H1 (cell line): ENCODE measurements at regions not wholly inside any gene's neighbourhood (a gene's known extent, or its start where the extent isn't known, plus 50 kb on each side); places are given as distances from the start of the nearest gene placed in this dataset.

ENCODE experiments used
- CTCF ChIA-PET: fragments of 300-600 bp; sonication (Branson Sonifier 250); formaldehyde crosslinking; loops from one replicate; lab custom pipeline; 2021; ENCODE audit not compliant: partially characterized antibody; lab: Charles Lee
- POLR2A ChIA-PET: fragments of 300-600 bp; sonication (Branson Sonifier 250); formaldehyde crosslinking; loops from one replicate; lab custom pipeline; 2021; ENCODE audit warnings: inconsistent platforms; ENCODE audit not compliant: partially characterized antibody; lab: Charles Lee
- DNase-seq, 2 experiments: peaks; one replicate each; pipeline versions ENCODE4 v3.0.0 to v3.0.0-alpha.2; 2010 to 2022; ENCODE audit warnings: low spot score in 2 of 2, low read depth in 1 of 2, mixed read lengths in 1 of 2
- FAIRE-seq: peaks from 2 replicates; lab custom pipeline; 2011; peaks lifted over from hg19 to GRCh38; lab: Jason Lieb, UNC
- H2AFZ ChIP-seq: 2 replicates; pipeline ENCODE4 v1.8.1; 2012; ENCODE audit warnings: low read length, inconsistent platforms
- H2AK5ac ChIP-seq: 2 replicates; pipeline ENCODE4 v1.6.1; 2013; ENCODE audit warnings: low read depth, low read length
- H2BK120ac ChIP-seq: replicated peaks from 2 replicates; pipeline ENCODE3; 2013; ENCODE audit warnings: low read depth, low read length, inconsistent platforms
- H2BK12ac ChIP-seq: 2 replicates; pipeline ENCODE4 v1.6.1; 2013; ENCODE audit warnings: low read depth, low read length
- H2BK15ac ChIP-seq: 2 replicates; pipeline ENCODE4 v1.6.1; 2013; ENCODE audit warnings: low read length
- H2BK20ac ChIP-seq: 2 replicates; pipeline ENCODE4 v1.6.1; 2013; ENCODE audit warnings: low read length
- H2BK5ac ChIP-seq: 2 replicates; pipeline ENCODE4 v1.6.1; 2013; ENCODE audit warnings: low read depth, low read length
- H3K14ac ChIP-seq: 2 replicates; pipeline ENCODE4 v1.6.1; 2013; ENCODE audit warnings: inconsistent platforms; ENCODE audit not compliant: insufficient read length
- H3K18ac ChIP-seq: 2 replicates; pipeline ENCODE4 v1.6.1; 2013; ENCODE audit warnings: low read length; ENCODE audit errors: extremely low read depth
- H3K23ac ChIP-seq: 2 replicates; pipeline ENCODE4 v1.6.1; 2013; ENCODE audit warnings: inconsistent platforms; ENCODE audit not compliant: insufficient read length
- H3K23me2 ChIP-seq: 2 replicates; pipeline ENCODE4 v1.6.1; 2013; ENCODE audit warnings: low read depth, low read length
- H3K27ac ChIP-seq: 2 replicates; pipeline ENCODE4 v1.6.1; 2011; ENCODE audit warnings: low read depth, low read length, inconsistent platforms
- H3K27me3 ChIP-seq, 4 experiments: replicated peaks in 1 of 4; 1 replicate in 1 of 4; 2 replicates in 3 of 4; pipeline versions ENCODE4 v1.6.1 to v1.8.1; 2011 to 2013; ENCODE audit warnings: low read length in 3 of 4, mild to moderate bottlenecking in 3 of 4, inconsistent platforms in 2 of 4, mixed read lengths in 2 of 4, moderate library complexity in 1 of 4; ENCODE audit not compliant: control insufficient read depth in 3 of 4, insufficient read depth in 3 of 4; ENCODE audit errors: extremely low read depth in 1 of 4
- H3K36me3 ChIP-seq, 4 experiments: 2 replicates each; pipeline versions ENCODE4 v1.6.1 to v1.8.1; 2011 to 2013; ENCODE audit warnings: mild to moderate bottlenecking in 4 of 4, low read length in 3 of 4, moderate library complexity in 2 of 4, control low read depth in 1 of 4, inconsistent platforms in 1 of 4; ENCODE audit not compliant: insufficient read depth in 4 of 4, control insufficient read depth in 2 of 4
- H3K4ac ChIP-seq: replicated peaks from 2 replicates; pipeline ENCODE3; 2013; ENCODE audit warnings: low read length, low read depth, mixed read lengths, inconsistent platforms; ENCODE audit not compliant: insufficient read length
- H3K4me1 ChIP-seq, 4 experiments: replicated peaks in 1 of 4; 1 replicate in 1 of 4; 2 replicates in 3 of 4; pipeline versions ENCODE4 v1.6.1 to v1.8.1; 2011 to 2013; ENCODE audit warnings: low read length in 3 of 4, inconsistent platforms in 2 of 4, mixed read lengths in 1 of 4; ENCODE audit not compliant: insufficient read depth in 4 of 4, control insufficient read depth in 3 of 4
- H3K4me2 ChIP-seq, 2 experiments: 2 replicates each; pipeline versions ENCODE4 v1.6.1 to v1.8.1; 2011 to 2013; ENCODE audit warnings: low read depth in 2 of 2, low read length in 2 of 2, control low read depth in 1 of 2, inconsistent platforms in 1 of 2, mild to moderate bottlenecking in 1 of 2; ENCODE audit not compliant: insufficient read depth in 1 of 2
- H3K4me3 ChIP-seq, 4 experiments: fragments of 200-600, 300-600 bp in 1 of 4; sonication (generic), shearing (Covaris generic), sonication (Bioruptor Twin) in 1 of 4; 2 replicates each; pipeline versions ENCODE4 v1.5.1 to v1.8.1; 2011 to 2016; ENCODE audit warnings: low read length in 4 of 4, low read depth in 3 of 4, control low read depth in 2 of 4, inconsistent platforms in 2 of 4, mild to moderate bottlenecking in 2 of 4, mixed read lengths in 1 of 4, moderate library complexity in 1 of 4; ENCODE audit not compliant: insufficient read depth in 2 of 4; ENCODE audit errors: extremely low read depth in 1 of 4
- H3K56ac ChIP-seq: replicated peaks from 2 replicates; pipeline ENCODE3; 2013; ENCODE audit warnings: low read depth, mild to moderate bottlenecking, mixed read lengths, low read length, inconsistent platforms; ENCODE audit not compliant: insufficient read length
- H3K79me1 ChIP-seq: 2 replicates; pipeline ENCODE4 v1.6.1; 2013; ENCODE audit warnings: low read depth, low read length, control low read depth
- H3K79me2 ChIP-seq, 2 experiments: 2 replicates each; pipeline versions ENCODE4 v1.6.1 to v1.8.1; 2012 to 2013; ENCODE audit warnings: low read length in 2 of 2, mild to moderate bottlenecking in 2 of 2, inconsistent platforms in 1 of 2; ENCODE audit not compliant: insufficient read depth in 2 of 2, control insufficient read depth in 1 of 2
- H3K9ac ChIP-seq, 4 experiments: replicated peaks in 1 of 4; 1 replicate in 1 of 4; 2 replicates in 3 of 4; pipeline versions ENCODE4 v1.6.1 to v1.8.1; 2011 to 2013; ENCODE audit warnings: low read depth in 3 of 4, low read length in 3 of 4, control low read depth in 2 of 4, mild to moderate bottlenecking in 2 of 4, moderate library complexity in 2 of 4, inconsistent platforms in 1 of 4; ENCODE audit errors: extremely low read depth in 1 of 4
- H3K9me3 ChIP-seq, 2 experiments: 2 replicates each; pipeline versions ENCODE4 v1.6.1 to v1.8.1; 2012 to 2013; ENCODE audit warnings: mild to moderate bottlenecking in 2 of 2, moderate library complexity in 2 of 2, control low read depth in 1 of 2, inconsistent platforms in 1 of 2, low read depth in 1 of 2, low read length in 1 of 2, mixed read lengths in 1 of 2; ENCODE audit not compliant: insufficient read depth in 2 of 2
- H4K20me1 ChIP-seq, 2 experiments: replicated peaks in 1 of 2; 2 replicates each; pipeline versions ENCODE3 to v1.8.1; 2011 to 2013; ENCODE audit warnings: inconsistent platforms in 2 of 2, low read length in 2 of 2, mild to moderate bottlenecking in 1 of 2; ENCODE audit not compliant: insufficient read depth in 2 of 2, control insufficient read depth in 1 of 2
- H4K5ac ChIP-seq: 2 replicates; pipeline ENCODE4 v1.6.1; 2013; ENCODE audit warnings: low read length, low read depth, mixed read lengths, inconsistent platforms; ENCODE audit not compliant: insufficient read length
- H4K8ac ChIP-seq: 2 replicates; pipeline ENCODE4 v1.8.0; 2013; ENCODE audit warnings: mild to moderate bottlenecking, moderate library complexity, low read length, inconsistent platforms; ENCODE audit not compliant: insufficient read depth; ENCODE audit errors: extremely low read depth
- H4K91ac ChIP-seq: replicated peaks from 2 replicates; pipeline ENCODE3; 2013; ENCODE audit warnings: low read length, mixed read lengths, inconsistent platforms; ENCODE audit not compliant: insufficient read length
- ATF2 ChIP-seq: IDR thresholded peaks from 2 replicates; pipeline ENCODE4 v1.6.1; 2012; ENCODE audit warnings: low read length, inconsistent platforms
- BACH1 ChIP-seq: IDR thresholded peaks from 2 replicates; pipeline ENCODE4 v1.6.1; 2012; ENCODE audit warnings: low read length, improper control_type of control experiment
- BRCA1 ChIP-seq: IDR thresholded peaks from 2 replicates; pipeline ENCODE4 v1.6.1; 2012; ENCODE audit warnings: low read depth, low read length, improper control_type of control experiment
- CHD1 ChIP-seq: IDR thresholded peaks from 2 replicates; pipeline ENCODE4 v1.6.1; 2012; ENCODE audit warnings: low read depth, low read length, improper control_type of control experiment
- JUN ChIP-seq: IDR thresholded peaks from 2 replicates; pipeline ENCODE4 v1.6.1; 2011; ENCODE audit warnings: low read depth, mild to moderate bottlenecking, improper control_type of control experiment, low read length
- KDM4A ChIP-seq: IDR thresholded peaks from one replicate; pipeline ENCODE4 v1.7.1; 2012; ENCODE audit warnings: low read depth, mild to moderate bottlenecking, moderate library complexity, low read length, inconsistent platforms; ENCODE audit not compliant: severe bottlenecking
- RBBP5 ChIP-seq: IDR thresholded peaks from 2 replicates; pipeline ENCODE4 v1.7.1; 2012; ENCODE audit warnings: low read depth, mild to moderate bottlenecking, inconsistent platforms, low read length, moderate library complexity, borderline replicate concordance
- SIN3A ChIP-seq, 2 experiments: IDR thresholded peaks in 1 of 2; conservative IDR thresholded peaks in 1 of 2; 2 replicates each; pipeline ENCODE4 v1.6.1; 2011 to 2012; ENCODE audit warnings: low read length in 2 of 2, improper control_type of control experiment in 1 of 2, low read depth in 1 of 2, mild to moderate bottlenecking in 1 of 2
- SP1 ChIP-seq: IDR thresholded peaks from 2 replicates; pipeline ENCODE4 v1.6.1; 2011; ENCODE audit warnings: low read depth, low read length
- SP2 ChIP-seq: IDR thresholded peaks from 2 replicates; pipeline ENCODE4 v1.6.1; 2012; ENCODE audit warnings: mild to moderate bottlenecking, low read length, inconsistent platforms
- SUZ12 ChIP-seq: fragments of 200-600 bp; sonication (generic); IDR thresholded peaks from 2 replicates; pipeline ENCODE4 v1.6.1; 2012; ENCODE audit warnings: mild to moderate bottlenecking, inconsistent platforms, low read length, moderate library complexity, mixed read lengths
- ZNF274 ChIP-seq: IDR thresholded peaks from 2 replicates; pipeline ENCODE4 v1.7.0; 2012; ENCODE audit warnings: low read length, borderline replicate concordance; ENCODE audit errors: extremely low read depth
- WGBS, 2 experiments: shearing (Covaris generic) in 1 of 2; methylation state at CpG; one replicate each; pipeline versions ENCODE4 v1.1.6 to v1.1.7; 2013 to 2015; ENCODE audit warnings: low lambda C conversion rate in 2 of 2, mixed read lengths in 2 of 2, inconsistent platforms in 1 of 2, low coverage in 1 of 2, missing lambda C conversion rate in 1 of 2; ENCODE audit not compliant: insufficient replicate concordance in 2 of 2, insufficient coverage in 1 of 2, insufficient read length in 1 of 2; ENCODE audit errors: extremely low coverage in 1 of 2, missing lambda C conversion rate in 1 of 2; 5-methylcytosine and 5-hydroxymethylcytosine counted together
- TF ChIP-seq, protein P1 (sequence below): IDR thresholded peaks from 2 replicates; pipeline ENCODE4 v1.6.1; 2011; ENCODE audit warnings: low read depth, mild to moderate bottlenecking, low read length; ENCODE audit not compliant: insufficient read depth

DNA sequence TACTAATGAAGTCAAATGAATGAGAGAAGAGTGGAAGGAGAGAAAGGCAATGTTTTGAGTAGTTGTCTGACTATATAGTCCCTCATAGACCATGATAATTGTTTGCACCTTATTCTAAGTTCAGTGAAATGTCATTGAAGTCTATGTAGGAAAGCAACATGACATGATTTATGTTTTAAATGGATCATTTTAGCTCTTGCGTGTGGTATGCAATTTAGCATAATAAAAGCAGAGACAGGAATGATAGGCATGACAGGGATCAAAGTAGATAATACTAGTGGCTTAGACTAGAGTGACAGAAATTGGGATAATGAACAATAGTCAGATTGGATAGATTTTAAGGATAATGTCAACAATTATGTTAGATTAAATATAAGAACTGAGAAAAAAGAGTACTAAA, 132.5 kb downstream of the PYDC2 start:
- 5% methylated on average over 1 of the region's 1 CpG; no CpG with 5 or more reads in 1 of the 2 experiments for WGBS, 2 experiments
- Histone ChIP-seq H3K4me2 (no peak overlapping the region), H2BK15ac (no peak overlapping the region), H3K4me1 (no peaks in the 10 kb centered on the region), H3K23me2 (no peaks in the 10 kb centered on the region), H2BK5ac (no peak overlapping the region), H3K27ac (no peak overlapping the region), H4K20me1 (no peaks in the 10 kb centered on the region), H4K8ac (no peak overlapping the region), H2AFZ (no peak overlapping the region), H4K5ac (no peak overlapping the region), H3K79me2 (no peaks in the 10 kb centered on the region), H3K23ac (no peak overlapping the region), H4K91ac (no peak overlapping the region), H3K4me3 (no peak overlapping the region), H3K9ac (no peak overlapping the region), H2BK20ac (no peak overlapping the region), H3K56ac (no peak overlapping the region), H3K79me1 (no peaks in the 10 kb centered on the region), H3K4ac (no peak overlapping the region), H2BK120ac (no peak overlapping the region), H3K18ac (no peak overlapping the region), H3K36me3 (no peaks in the 10 kb centered on the region), H2AK5ac (no peak overlapping the region), H2BK12ac (no peak overlapping the region), H3K9me3 (no peaks in the 10 kb centered on the region), H3K14ac (no peak overlapping the region), H3K27me3 (no peaks in the 10 kb centered on the region)
- POLR2A ChIA-PET: no interaction called here
- CTCF ChIA-PET: no interaction called here
- FAIRE-seq (no peak), DNase-seq (no peak)
- no peak for TF ChIP-seq SIN3A (conservative IDR thresholded peaks at IDR 0.05 in 1 of 2, IDR thresholded peaks at IDR 0.05 in 1 of 2; ENCODE audit: low read depth in 1 of 2, low read length in 2 of 2)
- TF ChIP-seq, protein P1, sequence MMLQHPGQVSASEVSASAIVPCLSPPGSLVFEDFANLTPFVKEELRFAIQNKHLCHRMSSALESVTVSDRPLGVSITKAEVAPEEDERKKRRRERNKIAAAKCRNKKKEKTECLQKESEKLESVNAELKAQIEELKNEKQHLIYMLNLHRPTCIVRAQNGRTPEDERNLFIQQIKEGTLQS: no peak
- no peak for TF ChIP-seq SP2
- TF ChIP-seq RBBP5: no peak
- no peak for TF ChIP-seq CHD1
- TF ChIP-seq SP1: no peak
- TF ChIP-seq KDM4A: no peak
- TF ChIP-seq SUZ12: no peak
- TF ChIP-seq JUN: no peak
- TF ChIP-seq ZNF274: no peak
- TF ChIP-seq BRCA1: no peak
- TF ChIP-seq ATF2: no peak
- no peak for TF ChIP-seq BACH1
